ENCODE measurements at regions not wholly inside any gene's neighbourhood (a gene's known extent, or its start where the extent isn't known, plus 50 kb on each side); places are given as distances from the start of the nearest gene placed in this dataset.

- Histone ChIP-seq H3K4me1 (ENCODE audit: low read depth) (no peaks in the 10 kb centered on the region), H3K36me3 (ENCODE audit: low read depth) (no peaks in the 10 kb centered on the region), H3K4me3 (no peak overlapping the region), H3K9me3 (no peaks in the 10 kb centered on the region)
- no peak for ATAC-seq
- no peak for DNase-seq
- intact Hi-C loops (cut with DNase I, micrococcal nuclease) = no loop called here
- TF ChIP-seq, protein P1, sequence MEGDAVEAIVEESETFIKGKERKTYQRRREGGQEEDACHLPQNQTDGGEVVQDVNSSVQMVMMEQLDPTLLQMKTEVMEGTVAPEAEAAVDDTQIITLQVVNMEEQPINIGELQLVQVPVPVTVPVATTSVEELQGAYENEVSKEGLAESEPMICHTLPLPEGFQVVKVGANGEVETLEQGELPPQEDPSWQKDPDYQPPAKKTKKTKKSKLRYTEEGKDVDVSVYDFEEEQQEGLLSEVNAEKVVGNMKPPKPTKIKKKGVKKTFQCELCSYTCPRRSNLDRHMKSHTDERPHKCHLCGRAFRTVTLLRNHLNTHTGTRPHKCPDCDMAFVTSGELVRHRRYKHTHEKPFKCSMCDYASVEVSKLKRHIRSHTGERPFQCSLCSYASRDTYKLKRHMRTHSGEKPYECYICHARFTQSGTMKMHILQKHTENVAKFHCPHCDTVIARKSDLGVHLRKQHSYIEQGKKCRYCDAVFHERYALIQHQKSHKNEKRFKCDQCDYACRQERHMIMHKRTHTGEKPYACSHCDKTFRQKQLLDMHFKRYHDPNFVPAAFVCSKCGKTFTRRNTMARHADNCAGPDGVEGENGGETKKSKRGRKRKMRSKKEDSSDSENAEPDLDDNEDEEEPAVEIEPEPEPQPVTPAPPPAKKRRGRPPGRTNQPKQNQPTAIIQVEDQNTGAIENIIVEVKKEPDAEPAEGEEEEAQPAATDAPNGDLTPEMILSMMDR (IDR thresholded peaks at IDR 0.05) = no peak
Observed at GRCh38 chr18:6607343-6607742, 122.2 kb upstream of the ARHGAP28 start.

GRCh38 chr18:6609666-6610264 lies 119.8 kb upstream of the ARHGAP28 start:
- no peaks in the 10 kb centered on the region for H3K4me1 ChIP-seq (ENCODE audit: low read depth)
- H3K36me3 ChIP-seq (ENCODE audit: low read depth) = no peaks in the 10 kb centered on the region
- TF ChIP-seq, protein P1 (IDR thresholded peaks at IDR 0.05) = no peak
- ATAC-seq = no peak
- H3K4me3 ChIP-seq = no peak overlapping the region
- no peak for DNase-seq
- no peaks in the 10 kb centered on the region for H3K9me3 ChIP-seq
- intact Hi-C loops (cut with DNase I, micrococcal nuclease) = no loop called here

GRCh38 chr18:6610466-6610865 lies 119.0 kb upstream of the ARHGAP28 start:
- intact Hi-C loops (cut with DNase I, micrococcal nuclease) = no loop called here
- Histone ChIP-seq H3K4me3 (no peak overlapping the region), H3K4me1 (ENCODE audit: low read depth) (no peaks in the 10 kb centered on the region), H3K9me3 (no peaks in the 10 kb centered on the region), H3K36me3 (ENCODE audit: low read depth) (no peaks in the 10 kb centered on the region)
- ATAC-seq = no peak
- DNase-seq = no peak
- TF ChIP-seq, protein P1 (IDR thresholded peaks at IDR 0.05) = no peak

- Histone ChIP-seq H3K36me3 (ENCODE audit: low read depth) (no peaks in the 10 kb centered on the region), H3K4me1 (ENCODE audit: low read depth) (no peaks in the 10 kb centered on the region), H3K4me3 (no peak overlapping the region), H3K9me3 (no peaks in the 10 kb centered on the region)
- intact Hi-C loops (cut with DNase I, micrococcal nuclease) = no loop called here
- TF ChIP-seq, protein P1 (IDR thresholded peaks at IDR 0.05) = no peak
- no peak for DNase-seq
- ATAC-seq = no peak
Observed at GRCh38 chr18:6613581-6613980, 115.9 kb upstream of the ARHGAP28 start.

- Histone ChIP-seq H3K4me3 (no peak overlapping the region), H3K4me1 (ENCODE audit: low read depth) (no peaks in the 10 kb centered on the region), H3K36me3 (ENCODE audit: low read depth) (no peaks in the 10 kb centered on the region), H3K9me3 (no peaks in the 10 kb centered on the region)
- ATAC-seq (no peak), DNase-seq (no peak)
- TF ChIP-seq, protein P1 (IDR thresholded peaks at IDR 0.05) = no peak
- intact Hi-C loops (cut with DNase I, micrococcal nuclease) = no loop called here
Observed at GRCh38 chr18:6614952-6615351, 114.6 kb upstream of the ARHGAP28 start.

DNA sequence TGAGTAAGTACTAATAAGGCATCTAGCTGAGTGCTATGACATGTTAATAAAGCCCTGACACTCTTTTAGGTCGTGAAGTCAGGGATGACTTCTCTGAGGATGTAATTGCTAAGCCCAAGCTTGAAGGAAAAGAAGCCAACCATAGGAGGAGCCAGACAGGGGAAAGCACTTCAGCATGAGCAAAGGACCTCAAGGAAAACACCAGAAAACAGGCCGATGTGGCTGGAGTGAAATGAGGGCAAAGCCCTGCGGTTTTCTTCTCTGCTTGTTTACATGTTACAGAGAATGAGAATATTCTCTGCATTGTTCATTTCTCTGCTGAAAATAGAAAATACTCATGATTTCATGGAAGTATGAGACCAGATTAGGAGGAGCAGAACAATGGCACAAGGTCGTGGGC lies 112.5 kb upstream of the ARHGAP28 start:
- ATAC-seq (no peak), DNase-seq (no peak)
- intact Hi-C loops (cut with DNase I, micrococcal nuclease) = no loop called here
- TF ChIP-seq, protein P1 (IDR thresholded peaks at IDR 0.05) = no peak
- no peaks in the 10 kb centered on the region for H3K4me1 ChIP-seq (ENCODE audit: low read depth)
- no peak overlapping the region for H3K4me3 ChIP-seq
- no peaks in the 10 kb centered on the region for H3K36me3 ChIP-seq (ENCODE audit: low read depth)
- no peaks in the 10 kb centered on the region for H3K9me3 ChIP-seq

Data from mucosa of descending colon (tissue), 3 donors.